ENCODE measurements at regions not wholly inside any gene's neighbourhood (a gene's known extent, or its start where the extent isn't known, plus 50 kb on each side); places are given as distances from the start of the nearest gene placed in this dataset.
"Not testable (repeated sequence)": the region's sequence is repeated elsewhere in the genome, so short reads cannot be mapped to it uniquely, and the experiment has no call there.

GRCh38 chr16:88141580-88141979, 190.3 kb downstream of the BANP start:
- no peaks in the 10 kb centered on the region for H3K9me3 Mint-ChIP-seq (ENCODE audit: unreplicated experiment)
- H3K36me3 Mint-ChIP-seq (ENCODE audit: low read depth, unreplicated experiment), result peaks cover 4% of the 10 kb centered on the region
- TF ChIP-seq, protein P1, sequence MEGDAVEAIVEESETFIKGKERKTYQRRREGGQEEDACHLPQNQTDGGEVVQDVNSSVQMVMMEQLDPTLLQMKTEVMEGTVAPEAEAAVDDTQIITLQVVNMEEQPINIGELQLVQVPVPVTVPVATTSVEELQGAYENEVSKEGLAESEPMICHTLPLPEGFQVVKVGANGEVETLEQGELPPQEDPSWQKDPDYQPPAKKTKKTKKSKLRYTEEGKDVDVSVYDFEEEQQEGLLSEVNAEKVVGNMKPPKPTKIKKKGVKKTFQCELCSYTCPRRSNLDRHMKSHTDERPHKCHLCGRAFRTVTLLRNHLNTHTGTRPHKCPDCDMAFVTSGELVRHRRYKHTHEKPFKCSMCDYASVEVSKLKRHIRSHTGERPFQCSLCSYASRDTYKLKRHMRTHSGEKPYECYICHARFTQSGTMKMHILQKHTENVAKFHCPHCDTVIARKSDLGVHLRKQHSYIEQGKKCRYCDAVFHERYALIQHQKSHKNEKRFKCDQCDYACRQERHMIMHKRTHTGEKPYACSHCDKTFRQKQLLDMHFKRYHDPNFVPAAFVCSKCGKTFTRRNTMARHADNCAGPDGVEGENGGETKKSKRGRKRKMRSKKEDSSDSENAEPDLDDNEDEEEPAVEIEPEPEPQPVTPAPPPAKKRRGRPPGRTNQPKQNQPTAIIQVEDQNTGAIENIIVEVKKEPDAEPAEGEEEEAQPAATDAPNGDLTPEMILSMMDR (IDR thresholded peaks at IDR 0.05; ENCODE audit: unreplicated experiment), result no peak
- peaks cover 5% of the 10 kb centered on the region for H3K27me3 Mint-ChIP-seq (ENCODE audit: unreplicated experiment)
- DNase-seq (ENCODE audit: low spot score), result no peak
- H3K4me3 Mint-ChIP-seq (ENCODE audit: unreplicated experiment), result no peak overlapping the region
- no peaks in the 10 kb centered on the region for H3K4me1 Mint-ChIP-seq (ENCODE audit: unreplicated experiment)
- H3K27ac Mint-ChIP-seq (ENCODE audit: unreplicated experiment), result no peak overlapping the region

DNA sequence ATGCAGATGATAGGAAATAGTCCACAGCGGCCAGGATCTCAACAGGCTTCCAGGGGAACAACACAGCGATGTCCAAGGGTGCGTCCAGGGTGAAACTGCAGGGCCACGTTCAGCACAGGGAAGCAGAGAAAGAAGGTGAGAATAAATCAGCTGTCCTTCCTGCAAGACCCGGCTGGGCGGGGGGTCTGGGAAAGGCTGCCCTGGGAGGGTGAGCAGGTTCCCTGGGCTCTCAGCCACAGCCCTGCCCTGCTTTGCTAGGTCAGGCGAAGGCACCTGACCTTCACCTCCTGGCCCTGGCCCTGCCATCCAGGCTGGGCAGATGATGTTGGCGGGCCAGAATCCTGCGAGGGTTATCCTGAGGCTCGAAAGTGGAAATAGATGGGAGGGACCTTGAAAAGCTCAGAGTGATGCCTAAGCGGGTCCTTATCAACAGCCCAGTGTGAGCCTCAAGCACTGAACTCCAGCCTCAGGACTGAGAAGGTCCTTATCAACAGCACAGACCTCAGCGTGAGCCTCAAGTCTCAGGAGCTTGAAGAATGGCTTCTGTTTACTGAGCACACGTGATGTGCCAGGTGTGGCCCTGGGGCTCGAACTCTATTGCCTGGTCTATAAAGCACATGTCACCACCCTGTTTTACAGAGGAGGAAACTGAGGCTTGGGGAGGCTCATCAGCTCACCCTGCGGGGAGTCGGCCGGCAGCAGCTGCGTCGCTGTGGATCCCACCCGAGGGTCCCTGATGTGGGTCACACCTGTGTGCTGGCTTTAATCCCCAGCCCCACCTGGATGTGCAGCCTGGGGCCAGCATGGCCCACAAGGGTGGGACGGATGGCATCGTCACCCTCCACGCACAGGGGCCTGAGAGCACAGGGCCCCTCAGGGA, 191.1 kb downstream of the BANP start:
- DNase-seq (ENCODE audit: low spot score); H3K36me3 Mint-ChIP-seq (ENCODE audit: low read depth, unreplicated experiment); H3K27me3 Mint-ChIP-seq (ENCODE audit: unreplicated experiment); H3K9me3 Mint-ChIP-seq (ENCODE audit: unreplicated experiment); H3K27ac Mint-ChIP-seq (ENCODE audit: unreplicated experiment); H3K4me3 Mint-ChIP-seq (ENCODE audit: unreplicated experiment); H3K4me1 Mint-ChIP-seq (ENCODE audit: unreplicated experiment): not testable (repeated sequence)

DNA sequence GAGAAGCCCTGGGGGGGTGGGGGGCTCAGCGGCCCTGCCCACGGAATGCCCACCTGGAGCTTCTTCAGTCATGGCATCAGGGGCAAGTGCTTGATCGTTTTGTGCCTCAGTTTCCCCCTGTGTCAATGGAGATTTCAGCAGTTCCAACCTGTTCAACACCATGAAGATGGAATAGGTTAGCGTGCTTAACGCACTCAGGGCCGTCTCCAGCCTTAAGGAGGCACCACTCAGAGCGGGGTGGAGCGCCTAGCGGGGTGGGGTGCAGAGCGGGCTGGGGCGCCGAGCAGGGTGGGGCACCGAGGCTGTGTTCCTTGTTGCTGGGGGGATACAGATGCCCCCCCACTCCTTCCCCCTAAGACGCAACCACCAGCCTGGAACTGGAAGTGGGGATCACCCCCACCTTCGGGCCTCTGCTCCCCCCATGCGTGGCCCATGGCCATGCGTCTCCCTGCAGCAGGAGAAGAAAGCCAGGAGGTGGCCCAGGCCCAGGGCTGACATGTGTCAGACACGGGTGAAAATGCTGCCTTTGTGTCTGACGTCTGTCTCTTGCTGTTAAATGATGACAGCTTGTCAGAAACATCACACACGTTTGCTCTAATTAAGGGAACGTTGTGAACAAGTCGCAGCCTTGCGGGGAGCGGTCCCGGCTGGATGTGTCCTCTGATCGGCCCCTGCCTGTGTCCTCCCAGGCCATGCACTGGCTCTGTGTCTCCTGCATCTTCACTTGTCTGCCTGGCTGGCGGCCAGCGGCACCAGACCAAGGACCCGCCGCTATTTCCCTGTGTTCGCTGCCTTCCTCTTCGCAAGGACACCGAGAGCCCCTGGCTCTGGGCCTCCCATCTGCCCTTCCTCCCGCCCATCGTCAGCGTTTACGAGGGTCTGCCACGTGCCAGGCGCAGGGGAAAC, 192.1 kb downstream of the BANP start:
- not testable (repeated sequence) for H3K4me3 Mint-ChIP-seq (ENCODE audit: unreplicated experiment); H3K36me3 Mint-ChIP-seq (ENCODE audit: low read depth, unreplicated experiment); H3K27me3 Mint-ChIP-seq (ENCODE audit: unreplicated experiment); H3K4me1 Mint-ChIP-seq (ENCODE audit: unreplicated experiment); DNase-seq (ENCODE audit: low spot score); H3K9me3 Mint-ChIP-seq (ENCODE audit: unreplicated experiment); H3K27ac Mint-ChIP-seq (ENCODE audit: unreplicated experiment)

GRCh38 chr16:88144028-88144511, 192.8 kb downstream of the BANP start:
- Mint-ChIP-seq H3K27ac (ENCODE audit: unreplicated experiment) (no peak overlapping the region), H3K4me3 (ENCODE audit: unreplicated experiment) (no peak overlapping the region), H3K4me1 (ENCODE audit: unreplicated experiment) (no peaks in the 10 kb centered on the region), H3K36me3 (ENCODE audit: low read depth, unreplicated experiment) (no peaks in the 10 kb centered on the region), H3K9me3 (ENCODE audit: unreplicated experiment) (no peaks in the 10 kb centered on the region), H3K27me3 (ENCODE audit: unreplicated experiment) (peaks cover 5% of the 10 kb centered on the region)
- TF ChIP-seq, protein P1 (IDR thresholded peaks at IDR 0.05; ENCODE audit: unreplicated experiment), result no peak
- DNase-seq (ENCODE audit: low spot score), result no peak

DNA sequence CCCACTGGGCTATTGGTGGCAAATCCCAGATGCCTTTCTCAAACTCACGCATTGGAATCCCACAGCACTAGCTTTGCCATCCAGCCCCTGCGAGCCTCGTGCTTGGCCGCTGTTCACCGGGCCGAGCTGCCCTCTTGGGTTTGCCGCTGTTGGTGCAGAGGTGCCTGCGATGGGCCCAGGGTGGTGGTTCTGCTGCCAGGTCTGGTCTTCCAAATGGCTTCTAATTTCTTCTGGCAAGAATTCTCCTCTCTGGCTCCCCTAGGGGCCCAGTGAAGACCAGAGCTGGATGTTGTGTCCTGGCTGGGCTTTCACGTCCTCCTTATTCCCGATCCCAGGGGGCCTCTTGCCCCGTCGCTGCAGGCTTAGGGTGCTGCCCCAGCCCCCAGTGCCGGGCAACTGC, 194.1 kb downstream of the BANP start:
- H3K9me3 Mint-ChIP-seq (ENCODE audit: unreplicated experiment); H3K36me3 Mint-ChIP-seq (ENCODE audit: low read depth, unreplicated experiment); H3K4me3 Mint-ChIP-seq (ENCODE audit: unreplicated experiment); H3K4me1 Mint-ChIP-seq (ENCODE audit: unreplicated experiment); H3K27ac Mint-ChIP-seq (ENCODE audit: unreplicated experiment); H3K27me3 Mint-ChIP-seq (ENCODE audit: unreplicated experiment): not testable (repeated sequence)
- DNase-seq (ENCODE audit: low spot score), result peak; percentile 18

GRCh38 chr16:88145824-88146405, 194.7 kb downstream of the BANP start:
- DNase-seq (ENCODE audit: low spot score); H3K4me1 Mint-ChIP-seq (ENCODE audit: unreplicated experiment); H3K27ac Mint-ChIP-seq (ENCODE audit: unreplicated experiment); H3K9me3 Mint-ChIP-seq (ENCODE audit: unreplicated experiment); H3K27me3 Mint-ChIP-seq (ENCODE audit: unreplicated experiment); H3K4me3 Mint-ChIP-seq (ENCODE audit: unreplicated experiment); H3K36me3 Mint-ChIP-seq (ENCODE audit: low read depth, unreplicated experiment): not testable (repeated sequence)

DNA sequence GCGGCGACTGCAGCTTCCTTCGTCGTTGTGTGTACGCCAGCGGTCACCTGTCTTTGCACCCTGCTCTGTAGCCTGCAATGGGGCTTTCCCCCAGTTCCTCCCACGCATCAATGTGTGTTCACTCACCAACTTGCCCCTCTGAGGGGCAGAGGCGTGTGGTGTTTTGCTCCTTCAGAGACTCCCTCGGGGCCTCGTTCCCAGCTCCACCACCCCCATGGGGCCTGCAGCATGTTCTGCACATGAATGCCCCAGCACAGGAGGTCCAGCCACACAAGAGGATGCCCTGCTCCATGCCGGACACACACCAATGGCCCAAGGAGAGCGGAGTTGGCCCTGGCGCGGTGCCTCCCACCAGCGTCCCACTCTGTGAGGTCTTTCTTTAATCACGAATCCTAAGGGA, 196.8 kb downstream of the BANP start:
- not testable (repeated sequence) for H3K4me3 Mint-ChIP-seq (ENCODE audit: unreplicated experiment); H3K27ac Mint-ChIP-seq (ENCODE audit: unreplicated experiment); DNase-seq (ENCODE audit: low spot score); H3K36me3 Mint-ChIP-seq (ENCODE audit: low read depth, unreplicated experiment); H3K9me3 Mint-ChIP-seq (ENCODE audit: unreplicated experiment); H3K27me3 Mint-ChIP-seq (ENCODE audit: unreplicated experiment); H3K4me1 Mint-ChIP-seq (ENCODE audit: unreplicated experiment)

DNA sequence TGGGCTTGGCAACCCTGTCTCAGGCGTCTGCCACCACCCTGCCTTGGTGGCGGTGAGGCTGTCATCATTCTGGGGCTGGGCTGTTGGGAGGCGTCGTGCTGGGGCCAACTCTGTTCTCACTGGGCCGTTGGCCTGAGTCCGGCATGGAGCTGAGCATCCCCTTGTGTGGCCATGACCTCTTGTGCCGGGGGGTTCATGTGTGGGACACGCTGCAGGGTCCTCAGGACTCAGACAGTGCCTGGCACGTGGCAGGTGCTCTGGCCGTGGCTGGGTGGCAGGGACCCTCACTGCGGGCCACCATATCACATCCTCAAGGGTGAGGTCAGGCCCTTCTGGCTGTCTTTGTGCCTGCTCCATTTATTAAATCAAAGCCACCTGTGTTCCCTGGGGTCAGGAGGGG, 197.4 kb downstream of the BANP start:
- H3K27ac Mint-ChIP-seq (ENCODE audit: unreplicated experiment); H3K4me3 Mint-ChIP-seq (ENCODE audit: unreplicated experiment); H3K9me3 Mint-ChIP-seq (ENCODE audit: unreplicated experiment); H3K4me1 Mint-ChIP-seq (ENCODE audit: unreplicated experiment); DNase-seq (ENCODE audit: low spot score); H3K36me3 Mint-ChIP-seq (ENCODE audit: low read depth, unreplicated experiment); H3K27me3 Mint-ChIP-seq (ENCODE audit: unreplicated experiment): not testable (repeated sequence)

- not testable (repeated sequence) for H3K4me3 Mint-ChIP-seq (ENCODE audit: unreplicated experiment); H3K9me3 Mint-ChIP-seq (ENCODE audit: unreplicated experiment); H3K4me1 Mint-ChIP-seq (ENCODE audit: unreplicated experiment); H3K27me3 Mint-ChIP-seq (ENCODE audit: unreplicated experiment); H3K27ac Mint-ChIP-seq (ENCODE audit: unreplicated experiment); DNase-seq (ENCODE audit: low spot score); H3K36me3 Mint-ChIP-seq (ENCODE audit: low read depth, unreplicated experiment)
Measured at GRCh38 chr16:88149158-88149603, 197.9 kb downstream of the BANP start.
